22Rv1 (cell line): ENCODE measurements at regions not wholly inside any gene's neighbourhood (a gene's known extent, or its start where the extent isn't known, plus 50 kb on each side); places are given as distances from the start of the nearest gene placed in this dataset.

Experiments
- CTCF ChIP-seq: fragments of 450-650 bp; IDR thresholded peaks from 2 replicates; pipeline ENCODE4 v1.5.1; 2017; ENCODE audit warnings: mild to moderate bottlenecking
- ZFX ChIP-seq: fragments of 450-650 bp; IDR thresholded peaks from 2 replicates; pipeline ENCODE4 v1.6.1; 2017; ENCODE audit warnings: antibody characterized with exemption, borderline replicate concordance

GRCh38 chr1:213683529-213683928 is 304.2 kb upstream of the PROX1 start:
- TF ChIP-seq CTCF (no peak), ZFX (no peak)
